ENCODE measurements at regions not wholly inside any gene's neighbourhood (a gene's known extent, or its start where the extent isn't known, plus 50 kb on each side); places are given as distances from the start of the nearest gene placed in this dataset.

DNA sequence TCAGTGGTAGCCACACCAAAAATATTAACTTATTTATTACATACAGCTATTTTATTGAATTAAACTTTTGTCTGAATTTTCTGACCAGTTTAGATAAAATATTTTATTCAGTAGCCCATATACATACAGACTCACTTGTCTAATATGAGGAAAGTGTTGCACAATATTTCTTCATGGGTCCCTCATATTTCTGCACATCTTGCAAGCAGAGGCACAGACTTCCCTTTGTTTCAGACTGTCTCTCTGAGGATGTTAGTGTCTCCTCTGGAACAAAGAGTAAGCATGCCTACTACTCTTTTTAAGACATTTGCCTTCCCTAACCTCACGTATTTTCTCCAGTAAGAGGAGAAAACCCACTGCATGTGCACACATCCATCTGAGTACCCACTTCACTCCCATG lies 81.2 kb downstream of the OR5AK2 start:
- TF ChIP-seq, protein P1, sequence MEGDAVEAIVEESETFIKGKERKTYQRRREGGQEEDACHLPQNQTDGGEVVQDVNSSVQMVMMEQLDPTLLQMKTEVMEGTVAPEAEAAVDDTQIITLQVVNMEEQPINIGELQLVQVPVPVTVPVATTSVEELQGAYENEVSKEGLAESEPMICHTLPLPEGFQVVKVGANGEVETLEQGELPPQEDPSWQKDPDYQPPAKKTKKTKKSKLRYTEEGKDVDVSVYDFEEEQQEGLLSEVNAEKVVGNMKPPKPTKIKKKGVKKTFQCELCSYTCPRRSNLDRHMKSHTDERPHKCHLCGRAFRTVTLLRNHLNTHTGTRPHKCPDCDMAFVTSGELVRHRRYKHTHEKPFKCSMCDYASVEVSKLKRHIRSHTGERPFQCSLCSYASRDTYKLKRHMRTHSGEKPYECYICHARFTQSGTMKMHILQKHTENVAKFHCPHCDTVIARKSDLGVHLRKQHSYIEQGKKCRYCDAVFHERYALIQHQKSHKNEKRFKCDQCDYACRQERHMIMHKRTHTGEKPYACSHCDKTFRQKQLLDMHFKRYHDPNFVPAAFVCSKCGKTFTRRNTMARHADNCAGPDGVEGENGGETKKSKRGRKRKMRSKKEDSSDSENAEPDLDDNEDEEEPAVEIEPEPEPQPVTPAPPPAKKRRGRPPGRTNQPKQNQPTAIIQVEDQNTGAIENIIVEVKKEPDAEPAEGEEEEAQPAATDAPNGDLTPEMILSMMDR (IDR thresholded peaks at IDR 0.05; ENCODE audit: borderline replicate concordance), result no peak
- no peak overlapping the region for H3K27ac ChIP-seq (replicated peaks)
- no peaks in the 10 kb centered on the region for H3K27me3 ChIP-seq (ENCODE audit: low read depth)
- H3K9me3 ChIP-seq (replicated peaks), result peaks cover 8% of the 10 kb centered on the region
- H3K4me1 ChIP-seq, result no peaks in the 10 kb centered on the region
- H3K4me3 ChIP-seq, result no peak overlapping the region
- no peaks in the 10 kb centered on the region for H3K36me3 ChIP-seq
- intact Hi-C loops (cut with micrococcal nuclease), result no loop called here
- DNase-seq, result no peak

DNA sequence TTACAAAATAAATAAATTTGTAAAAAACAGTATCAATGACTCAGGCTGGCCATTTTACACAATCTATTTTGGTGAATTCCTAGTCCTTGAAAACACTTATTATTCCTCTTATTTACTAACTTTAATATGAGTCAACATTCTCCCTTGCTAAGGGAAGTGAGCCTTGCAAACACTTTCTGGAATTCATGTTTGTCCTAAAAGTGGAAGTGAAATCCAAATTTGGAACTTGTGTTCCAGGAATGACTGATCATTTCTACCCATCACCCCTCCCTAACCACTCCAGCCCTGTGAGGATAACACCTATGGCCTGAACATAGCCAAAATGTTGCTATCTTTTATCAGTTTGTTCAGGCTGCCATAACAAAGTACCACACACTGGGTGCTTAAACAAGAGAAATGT lies 83.1 kb downstream of the OR5AK2 start:
- TF ChIP-seq, protein P1 (IDR thresholded peaks at IDR 0.05; ENCODE audit: borderline replicate concordance), result no peak
- H3K4me3 ChIP-seq, result no peak overlapping the region
- H3K27me3 ChIP-seq (ENCODE audit: low read depth), result no peaks in the 10 kb centered on the region
- no peaks in the 10 kb centered on the region for H3K4me1 ChIP-seq
- H3K27ac ChIP-seq (replicated peaks), result peak overlapping the region; percentile 39
- no peaks in the 10 kb centered on the region for H3K36me3 ChIP-seq
- peaks cover 8% of the 10 kb centered on the region for H3K9me3 ChIP-seq (replicated peaks)
- DNase-seq, result no peak
- intact Hi-C loops (cut with micrococcal nuclease), result no loop called here

DNA sequence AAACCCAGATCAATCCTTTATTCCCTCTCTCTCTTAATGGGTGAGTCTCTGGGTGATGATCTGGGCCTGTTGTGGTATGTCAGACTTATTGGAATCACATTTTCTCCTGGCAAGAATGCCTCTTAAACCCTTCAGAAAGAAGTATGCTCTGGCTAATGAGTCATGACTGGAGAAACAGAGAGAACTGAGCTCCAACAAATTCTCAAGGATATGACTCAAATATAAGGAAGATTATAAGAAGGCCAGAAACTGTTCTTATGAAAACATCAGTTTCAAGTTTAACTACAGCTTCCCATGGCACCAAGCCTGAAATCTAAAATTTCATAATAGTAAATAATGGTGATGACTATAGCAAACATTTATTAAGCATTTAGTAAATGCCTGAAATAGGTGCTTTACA lies 83.9 kb downstream of the OR5AK2 start:
- Histone ChIP-seq H3K4me1 (no peaks in the 10 kb centered on the region), H3K27me3 (ENCODE audit: low read depth) (no peaks in the 10 kb centered on the region), H3K9me3 (replicated peaks) (peaks cover under 1% of the 10 kb centered on the region), H3K4me3 (no peak overlapping the region), H3K27ac (replicated peaks) (peak overlapping the region; percentile 39), H3K36me3 (no peaks in the 10 kb centered on the region)
- TF ChIP-seq, protein P1 (IDR thresholded peaks at IDR 0.05; ENCODE audit: borderline replicate concordance), result no peak
- intact Hi-C loops (cut with micrococcal nuclease), result no loop called here
- no peak for DNase-seq

DNA sequence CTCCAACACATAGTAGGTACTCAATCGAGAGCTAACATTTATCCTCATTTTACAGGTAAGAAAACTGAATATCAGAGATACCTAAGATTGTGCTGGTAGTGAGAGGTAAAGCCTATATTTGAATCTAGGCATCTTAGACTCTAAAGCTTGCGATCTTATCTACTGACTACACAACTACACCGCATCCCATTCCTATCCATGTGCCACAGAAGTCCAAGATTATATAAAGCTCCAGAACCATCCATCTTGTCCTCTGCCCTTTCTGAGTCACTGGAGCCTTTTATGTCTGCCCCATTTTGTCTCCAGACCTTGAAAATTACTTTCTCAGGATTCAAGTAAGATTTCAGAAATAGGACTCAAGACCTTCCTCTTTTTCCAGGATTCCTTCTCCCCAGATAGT lies 84.4 kb downstream of the OR5AK2 start:
- no peak for DNase-seq
- Histone ChIP-seq H3K9me3 (replicated peaks) (no peaks in the 10 kb centered on the region), H3K4me1 (no peaks in the 10 kb centered on the region), H3K4me3 (no peak overlapping the region), H3K36me3 (no peaks in the 10 kb centered on the region), H3K27ac (replicated peaks) (peak overlapping the region; percentile 33), H3K27me3 (ENCODE audit: low read depth) (no peaks in the 10 kb centered on the region)
- intact Hi-C loops (cut with micrococcal nuclease), result no loop called here
- TF ChIP-seq, protein P1 (IDR thresholded peaks at IDR 0.05; ENCODE audit: borderline replicate concordance), result no peak

DNA sequence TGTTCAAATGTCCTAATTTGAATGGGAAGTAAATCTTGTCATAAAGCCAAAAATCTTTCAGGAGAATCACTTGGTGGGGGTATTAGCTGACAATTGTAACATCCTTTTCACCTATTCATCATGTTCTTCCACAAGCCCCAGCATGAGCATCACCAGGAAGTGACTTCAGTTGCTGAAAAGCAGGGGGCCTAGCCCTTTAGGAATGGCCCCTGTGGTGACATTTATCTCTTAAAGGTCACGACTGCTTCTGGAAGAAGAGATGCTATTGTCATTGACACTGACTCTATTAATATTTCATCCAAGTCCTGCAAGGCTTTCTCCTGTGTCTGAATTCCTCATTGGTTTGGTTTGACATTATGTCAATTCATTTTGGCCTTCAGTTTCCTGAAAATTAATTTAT lies 92.6 kb downstream of the OR5AK2 start:
- no peak for DNase-seq
- no peaks in the 10 kb centered on the region for H3K27me3 ChIP-seq (ENCODE audit: low read depth)
- no peak overlapping the region for H3K27ac ChIP-seq (replicated peaks)
- intact Hi-C loops (cut with micrococcal nuclease), result no loop called here
- H3K4me1 ChIP-seq, result no peaks in the 10 kb centered on the region
- no peak overlapping the region for H3K4me3 ChIP-seq
- H3K9me3 ChIP-seq (replicated peaks), result no peaks in the 10 kb centered on the region
- TF ChIP-seq, protein P1 (IDR thresholded peaks at IDR 0.05; ENCODE audit: borderline replicate concordance), result no peak
- no peaks in the 10 kb centered on the region for H3K36me3 ChIP-seq

DNA sequence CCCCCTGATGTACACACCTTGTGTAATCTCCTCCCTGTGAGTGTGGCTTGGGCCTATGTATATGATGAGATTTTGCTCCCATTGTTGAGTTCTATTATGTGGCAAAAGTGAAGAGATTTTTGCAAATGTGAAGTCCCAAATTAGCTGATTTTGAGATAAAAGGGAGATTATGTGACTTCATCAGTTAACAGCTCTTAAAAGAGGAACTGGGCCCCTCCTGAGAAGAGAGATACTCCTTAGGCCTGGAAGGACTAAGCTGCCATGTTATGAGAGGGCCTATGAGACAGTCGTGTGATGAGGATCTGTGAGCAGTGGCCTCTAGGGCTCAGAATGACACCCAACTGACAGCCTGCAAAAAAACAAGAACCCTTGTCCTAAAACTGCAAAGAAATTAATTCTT lies 93.4 kb downstream of the OR5AK2 start:
- no peaks in the 10 kb centered on the region for H3K36me3 ChIP-seq
- TF ChIP-seq, protein P1 (IDR thresholded peaks at IDR 0.05; ENCODE audit: borderline replicate concordance), result no peak
- H3K9me3 ChIP-seq (replicated peaks), result no peaks in the 10 kb centered on the region
- no peaks in the 10 kb centered on the region for H3K27me3 ChIP-seq (ENCODE audit: low read depth)
- no peak overlapping the region for H3K27ac ChIP-seq (replicated peaks)
- no peak for DNase-seq
- intact Hi-C loops (cut with micrococcal nuclease), result no loop called here
- H3K4me3 ChIP-seq, result no peak overlapping the region
- no peaks in the 10 kb centered on the region for H3K4me1 ChIP-seq
